K562 (cell line): ENCODE measurements at regions not wholly inside any gene's neighbourhood (a gene's known extent, or its start where the extent isn't known, plus 50 kb on each side); places are given as distances from the start of the nearest gene placed in this dataset.

Experiments
- HDAC3 ChIP-seq: fragments of 450-650 bp; IDR thresholded peaks from 2 replicates; pipeline ENCODE4 v1.6.1; 2018; ENCODE audit warnings: borderline replicate concordance, mild to moderate bottlenecking, moderate library complexity; ENCODE audit not compliant: partially characterized antibody
- NCOA1 ChIP-seq: fragments of 450-650 bp; IDR thresholded peaks from 2 replicates; pipeline ENCODE4 v1.6.1; 2016; ENCODE audit warnings: low read depth
- POU5F1 ChIP-seq: fragments of 150-350 bp; IDR thresholded peaks from 2 replicates; pipeline ENCODE4 v1.6.1; 2014; ENCODE audit warnings: borderline replicate concordance, low read length, low read depth, mild to moderate bottlenecking; ENCODE audit not compliant: partially characterized antibody
- STAG1 ChIP-seq: sonication (generic); formaldehyde crosslinking; IDR thresholded peaks from 2 replicates; pipeline ENCODE4 v1.5.0; 2020; ENCODE audit warnings: missing genetic modification reagents, borderline replicate concordance
- ZNF696 ChIP-seq: fragments of 250-450 bp; sonication (Bioruptor Pico); conservative IDR thresholded peaks from 2 replicates; pipeline ENCODE4 v1.4.0; 2020; ENCODE audit warnings: mild to moderate bottlenecking, moderate library complexity
- ZNF699 ChIP-seq: fragments of 250-450 bp; sonication (Bioruptor Pico); IDR thresholded peaks from 2 replicates; pipeline ENCODE4 v1.8.0; 2021; ENCODE audit warnings: mild to moderate bottlenecking, moderate library complexity; ENCODE audit not compliant: insufficient replicate concordance
- TF ChIP-seq, protein P1 (sequence below), 2 experiments: fragments of 450-650 bp; IDR thresholded peaks; 2 replicates each; pipeline ENCODE4 v1.6.1; 2018; ENCODE audit warnings: mild to moderate bottlenecking in 2 of 2, low read depth in 1 of 2; ENCODE audit not compliant: partially characterized antibody in 2 of 2

DNA sequence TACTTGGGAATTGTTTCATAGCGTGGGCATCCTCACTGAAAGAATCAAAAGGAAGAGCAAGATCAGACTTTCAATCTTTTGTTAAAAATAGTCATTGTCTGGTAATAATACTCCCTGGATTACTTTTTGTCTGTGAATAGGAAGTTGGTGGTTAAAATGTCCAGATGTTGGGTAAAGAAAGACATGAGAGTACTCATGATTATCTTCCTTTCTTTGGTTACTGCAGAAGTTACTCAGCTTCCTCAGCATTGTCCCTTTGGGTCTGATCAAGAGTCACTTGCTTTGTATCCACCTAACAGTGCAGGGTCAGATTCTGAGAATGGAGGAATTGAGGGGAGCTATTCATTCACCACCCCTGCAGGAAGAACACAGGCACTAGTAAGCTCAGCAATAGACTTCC, 54.6 kb downstream of the RIN2 start (continued):
- TF ChIP-seq HDAC3 (no peak), ZNF696 (CRISPR knock-in tag) (no peak), NCOA1 (no peak), ZNF699 (CRISPR knock-in tag) (no peak), POU5F1 (no peak), STAG1 (CRISPR knock-in tag) (no peak)
- TF ChIP-seq, protein P1, sequence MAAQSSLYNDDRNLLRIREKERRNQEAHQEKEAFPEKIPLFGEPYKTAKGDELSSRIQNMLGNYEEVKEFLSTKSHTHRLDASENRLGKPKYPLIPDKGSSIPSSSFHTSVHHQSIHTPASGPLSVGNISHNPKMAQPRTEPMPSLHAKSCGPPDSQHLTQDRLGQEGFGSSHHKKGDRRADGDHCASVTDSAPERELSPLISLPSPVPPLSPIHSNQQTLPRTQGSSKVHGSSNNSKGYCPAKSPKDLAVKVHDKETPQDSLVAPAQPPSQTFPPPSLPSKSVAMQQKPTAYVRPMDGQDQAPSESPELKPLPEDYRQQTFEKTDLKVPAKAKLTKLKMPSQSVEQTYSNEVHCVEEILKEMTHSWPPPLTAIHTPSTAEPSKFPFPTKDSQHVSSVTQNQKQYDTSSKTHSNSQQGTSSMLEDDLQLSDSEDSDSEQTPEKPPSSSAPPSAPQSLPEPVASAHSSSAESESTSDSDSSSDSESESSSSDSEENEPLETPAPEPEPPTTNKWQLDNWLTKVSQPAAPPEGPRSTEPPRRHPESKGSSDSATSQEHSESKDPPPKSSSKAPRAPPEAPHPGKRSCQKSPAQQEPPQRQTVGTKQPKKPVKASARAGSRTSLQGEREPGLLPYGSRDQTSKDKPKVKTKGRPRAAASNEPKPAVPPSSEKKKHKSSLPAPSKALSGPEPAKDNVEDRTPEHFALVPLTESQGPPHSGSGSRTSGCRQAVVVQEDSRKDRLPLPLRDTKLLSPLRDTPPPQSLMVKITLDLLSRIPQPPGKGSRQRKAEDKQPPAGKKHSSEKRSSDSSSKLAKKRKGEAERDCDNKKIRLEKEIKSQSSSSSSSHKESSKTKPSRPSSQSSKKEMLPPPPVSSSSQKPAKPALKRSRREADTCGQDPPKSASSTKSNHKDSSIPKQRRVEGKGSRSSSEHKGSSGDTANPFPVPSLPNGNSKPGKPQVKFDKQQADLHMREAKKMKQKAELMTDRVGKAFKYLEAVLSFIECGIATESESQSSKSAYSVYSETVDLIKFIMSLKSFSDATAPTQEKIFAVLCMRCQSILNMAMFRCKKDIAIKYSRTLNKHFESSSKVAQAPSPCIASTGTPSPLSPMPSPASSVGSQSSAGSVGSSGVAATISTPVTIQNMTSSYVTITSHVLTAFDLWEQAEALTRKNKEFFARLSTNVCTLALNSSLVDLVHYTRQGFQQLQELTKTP (IDR thresholded peaks at IDR 0.05; ENCODE audit: low read depth in 1 of 2, partially characterized antibody in 2 of 2), result no peak
